PFSK-1 (cell line): ENCODE measurements at regions not wholly inside any gene's neighbourhood (a gene's known extent, or its start where the extent isn't known, plus 50 kb on each side); places are given as distances from the start of the nearest gene placed in this dataset.

Source experiments
- FOXP2 ChIP-seq: optimal IDR thresholded peaks from 2 replicates; pipeline ENCODE3; 2011; ENCODE audit warnings: borderline replicate concordance, control low read depth, inconsistent platforms; ENCODE audit not compliant: insufficient read depth; ENCODE audit errors: extremely low read length, extremely low read depth
- POLR2AphosphoS5 ChIP-seq: IDR thresholded peaks from 2 replicates; pipeline ENCODE4 v1.6.1; 2012; ENCODE audit warnings: low read depth, mild to moderate bottlenecking, control low read depth, low read length, moderate library complexity
- SIN3A ChIP-seq: IDR thresholded peaks from 2 replicates; pipeline ENCODE4 v1.6.1; 2012; ENCODE audit warnings: mild to moderate bottlenecking, low read length, moderate library complexity, borderline replicate concordance; ENCODE audit not compliant: insufficient read depth
- TAF1 ChIP-seq: IDR thresholded peaks from 2 replicates; pipeline ENCODE4 v1.6.1; 2012; ENCODE audit warnings: low read length, control low read depth, borderline replicate concordance; ENCODE audit not compliant: insufficient read depth
- TF ChIP-seq, protein P1 (sequence below), 2 experiments: IDR thresholded peaks; 2 replicates each; pipeline versions ENCODE4 v1.6.1 to v1.8.0; 2011 to 2012; ENCODE audit warnings: low read depth in 2 of 2, low read length in 2 of 2, control low read depth in 1 of 2, inconsistent platforms in 1 of 2, mild to moderate bottlenecking in 1 of 2, moderate library complexity in 1 of 2; ENCODE audit not compliant: insufficient read depth in 1 of 2

DNA sequence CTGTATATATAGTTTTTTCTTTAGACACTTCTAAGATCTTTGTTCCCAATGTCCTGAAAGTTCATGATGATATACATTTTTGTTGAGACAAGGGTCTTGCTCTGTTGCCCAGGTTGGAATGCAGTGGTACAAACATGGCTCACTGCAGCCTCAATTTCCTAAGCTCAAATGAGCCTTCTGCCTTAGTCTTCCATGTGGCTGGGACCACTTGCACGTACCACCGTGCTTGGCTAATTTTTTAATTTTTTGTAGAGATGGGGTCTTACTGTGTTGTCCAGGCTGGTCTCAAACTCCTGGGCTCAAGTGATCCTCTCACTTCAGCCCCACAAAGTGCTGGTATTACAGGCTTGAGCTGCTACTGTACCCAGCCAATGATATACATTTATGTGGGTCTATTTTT is 132.9 kb upstream of the BCOR start:
- TF ChIP-seq SIN3A: no peak
- no peak for TF ChIP-seq POLR2AphosphoS5
- no peak for TF ChIP-seq FOXP2
- no peak for TF ChIP-seq TAF1
- TF ChIP-seq, protein P1, sequence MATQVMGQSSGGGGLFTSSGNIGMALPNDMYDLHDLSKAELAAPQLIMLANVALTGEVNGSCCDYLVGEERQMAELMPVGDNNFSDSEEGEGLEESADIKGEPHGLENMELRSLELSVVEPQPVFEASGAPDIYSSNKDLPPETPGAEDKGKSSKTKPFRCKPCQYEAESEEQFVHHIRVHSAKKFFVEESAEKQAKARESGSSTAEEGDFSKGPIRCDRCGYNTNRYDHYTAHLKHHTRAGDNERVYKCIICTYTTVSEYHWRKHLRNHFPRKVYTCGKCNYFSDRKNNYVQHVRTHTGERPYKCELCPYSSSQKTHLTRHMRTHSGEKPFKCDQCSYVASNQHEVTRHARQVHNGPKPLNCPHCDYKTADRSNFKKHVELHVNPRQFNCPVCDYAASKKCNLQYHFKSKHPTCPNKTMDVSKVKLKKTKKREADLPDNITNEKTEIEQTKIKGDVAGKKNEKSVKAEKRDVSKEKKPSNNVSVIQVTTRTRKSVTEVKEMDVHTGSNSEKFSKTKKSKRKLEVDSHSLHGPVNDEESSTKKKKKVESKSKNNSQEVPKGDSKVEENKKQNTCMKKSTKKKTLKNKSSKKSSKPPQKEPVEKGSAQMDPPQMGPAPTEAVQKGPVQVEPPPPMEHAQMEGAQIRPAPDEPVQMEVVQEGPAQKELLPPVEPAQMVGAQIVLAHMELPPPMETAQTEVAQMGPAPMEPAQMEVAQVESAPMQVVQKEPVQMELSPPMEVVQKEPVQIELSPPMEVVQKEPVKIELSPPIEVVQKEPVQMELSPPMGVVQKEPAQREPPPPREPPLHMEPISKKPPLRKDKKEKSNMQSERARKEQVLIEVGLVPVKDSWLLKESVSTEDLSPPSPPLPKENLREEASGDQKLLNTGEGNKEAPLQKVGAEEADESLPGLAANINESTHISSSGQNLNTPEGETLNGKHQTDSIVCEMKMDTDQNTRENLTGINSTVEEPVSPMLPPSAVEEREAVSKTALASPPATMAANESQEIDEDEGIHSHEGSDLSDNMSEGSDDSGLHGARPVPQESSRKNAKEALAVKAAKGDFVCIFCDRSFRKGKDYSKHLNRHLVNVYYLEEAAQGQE (IDR thresholded peaks at IDR 0.05; ENCODE audit: insufficient read depth in 1 of 2, low read depth in 2 of 2, low read length in 2 of 2): no peak

DNA sequence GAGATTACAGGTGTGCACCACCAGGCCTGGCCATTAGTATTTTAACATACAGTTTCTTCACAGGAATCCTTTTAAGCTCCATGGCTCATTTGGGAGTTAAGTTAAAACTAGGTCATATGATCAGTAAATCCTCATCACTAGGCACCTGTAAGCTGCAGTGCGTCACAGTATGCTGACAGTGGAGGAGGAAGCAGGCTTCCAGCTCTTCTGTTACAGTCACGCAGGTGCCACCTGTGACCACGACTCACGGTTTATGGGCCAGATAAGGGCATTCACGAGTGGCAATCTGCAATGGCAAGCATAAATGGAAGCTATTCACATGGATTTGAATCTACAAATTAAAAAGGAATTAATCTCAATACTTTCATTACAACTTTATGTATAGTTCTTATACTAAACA is 129.4 kb upstream of the BCOR start:
- TF ChIP-seq, protein P1 (IDR thresholded peaks at IDR 0.05; ENCODE audit: insufficient read depth in 1 of 2, low read depth in 2 of 2, low read length in 2 of 2): no peak
- no peak for TF ChIP-seq TAF1
- TF ChIP-seq SIN3A: no peak
- no peak for TF ChIP-seq FOXP2
- no peak for TF ChIP-seq POLR2AphosphoS5

DNA sequence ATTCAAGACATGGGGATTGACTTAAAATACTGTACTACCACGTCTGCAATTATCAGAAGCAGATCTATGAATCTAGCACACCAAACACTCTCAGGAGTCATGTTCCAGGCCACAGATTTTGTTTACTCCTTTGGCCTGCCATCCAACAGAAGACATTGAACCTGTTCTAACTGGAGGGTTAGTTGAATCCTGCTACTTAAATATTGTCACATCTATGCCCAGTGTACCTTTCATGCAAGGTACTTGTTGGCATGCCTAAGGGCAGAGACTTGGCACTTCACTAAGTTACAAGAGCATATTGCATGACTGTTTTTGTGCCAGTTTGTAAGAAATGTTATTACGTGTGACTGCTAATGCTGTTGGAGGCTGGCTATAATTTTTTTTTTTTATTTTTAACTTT is 126.9 kb upstream of the BCOR start:
- TF ChIP-seq TAF1 (no peak), FOXP2 (no peak), SIN3A (no peak), POLR2AphosphoS5 (no peak)
- TF ChIP-seq, protein P1 (IDR thresholded peaks at IDR 0.05; ENCODE audit: insufficient read depth in 1 of 2, low read depth in 2 of 2, low read length in 2 of 2): no peak

DNA sequence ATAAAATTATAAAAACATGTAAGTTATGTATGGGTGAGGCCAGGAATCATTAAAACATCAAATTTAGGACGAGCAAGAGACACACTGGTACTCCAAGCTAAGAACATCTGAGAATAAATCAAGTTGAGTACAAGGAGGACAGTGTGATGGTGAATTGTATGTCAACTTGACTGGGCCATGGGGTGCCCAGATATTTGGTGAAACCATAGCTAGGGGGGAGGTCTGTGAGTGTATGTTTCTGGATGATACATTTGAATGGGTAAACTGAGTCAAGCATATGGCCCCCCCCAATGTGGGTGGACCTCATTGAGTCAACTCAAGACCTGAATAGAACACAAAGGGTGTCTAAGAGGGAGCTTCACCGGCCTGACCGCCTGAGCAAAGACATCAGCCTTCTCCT is 115.3 kb upstream of the BCOR start:
- TF ChIP-seq FOXP2 (no peak), POLR2AphosphoS5 (no peak), SIN3A (no peak), TAF1 (no peak)
- TF ChIP-seq, protein P1 (IDR thresholded peaks at IDR 0.05; ENCODE audit: insufficient read depth in 1 of 2, low read depth in 2 of 2, low read length in 2 of 2): no peak
